ENCODE measurements at regions not wholly inside any gene's neighbourhood (a gene's known extent, or its start where the extent isn't known, plus 50 kb on each side); places are given as distances from the start of the nearest gene placed in this dataset.

DNA sequence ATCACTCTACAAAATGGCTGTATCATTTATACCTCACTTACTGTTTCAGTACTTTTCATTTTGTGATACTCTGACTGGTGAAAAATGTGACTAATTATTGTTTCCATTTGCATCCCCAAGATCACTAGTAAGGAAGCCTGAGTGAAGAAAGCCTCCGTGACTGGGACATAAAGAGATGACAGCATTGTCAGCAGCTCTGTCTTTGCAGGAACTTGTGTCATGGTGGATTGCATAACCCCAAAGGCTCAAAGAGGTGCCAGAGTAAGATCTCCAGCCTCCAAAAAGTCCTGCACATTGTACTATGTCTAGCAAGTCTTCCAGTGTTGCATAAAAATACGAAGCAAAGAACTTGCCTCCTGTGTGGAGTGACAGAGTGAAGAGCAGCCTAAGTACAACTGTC, 187.5 kb upstream of the CRIM1 start:
- no peaks in the 10 kb centered on the region for H3K36me3 Mint-ChIP-seq
- no peaks in the 10 kb centered on the region for H3K4me1 Mint-ChIP-seq
- no peak overlapping the region for H3K4me3 Mint-ChIP-seq
- Histone ChIP-seq H3K27me3 (ENCODE audit: control insufficient read depth in 2 of 2, insufficient read depth in 2 of 2, low read length in 2 of 2) (no peaks in the 10 kb centered on the region), H3K79me2 (ENCODE audit: insufficient read depth, low read length) (no peaks in the 10 kb centered on the region), H3K4me2 (replicated peaks; ENCODE audit: extremely low read depth, low read length, poor library complexity, severe bottlenecking) (no peak overlapping the region), H3K4me1 (ENCODE audit: control insufficient read depth in 1 of 2, insufficient read depth in 2 of 2, low read length in 2 of 2) (no peaks in the 10 kb centered on the region), H4K20me1 (ENCODE audit: insufficient read depth, low read length) (no peaks in the 10 kb centered on the region), H3K27ac (ENCODE audit: low read depth in 1 of 2, low read length in 2 of 2) (no peak overlapping the region), H2AFZ (ENCODE audit: insufficient read depth, low read depth, low read length, poor library complexity, severe bottlenecking) (no peak overlapping the region), H3K4me3 (replicated peaks in 1 of 3; ENCODE audit: low read depth in 2 of 3, low read length in 3 of 3) (no peak overlapping the region), H3K9ac (ENCODE audit: insufficient read depth, low read length, poor library complexity, severe bottlenecking) (no peak overlapping the region), H3K36me3 (replicated peaks in 1 of 2; ENCODE audit: control insufficient read depth in 1 of 2, insufficient read depth in 2 of 2, low read length in 2 of 2) (no peaks in the 10 kb centered on the region), H3K9me3 (replicated peaks in 1 of 2; ENCODE audit: control insufficient read depth in 1 of 2, insufficient read depth in 1 of 2, low read length in 2 of 2) (no peaks in the 10 kb centered on the region)
- H3K27me3 Mint-ChIP-seq (ENCODE audit: low read depth in 3 of 3) = peaks cover 0 to 3% (median 0%) of the 10 kb centered on the region in 3 donors
- no peak overlapping the region for H3K27ac Mint-ChIP-seq
- no peak for DNase-seq
- WGBS (ENCODE audit: insufficient coverage) = 18% methylated on average over 1 of the region's 2 CpGs
- H3K9me3 Mint-ChIP-seq = peaks cover 0 to 6% (median 0%) of the 10 kb centered on the region in 7 donors
- intact Hi-C loops (cut with micrococcal nuclease) = no loop called here
- TF ChIP-seq, protein P1, sequence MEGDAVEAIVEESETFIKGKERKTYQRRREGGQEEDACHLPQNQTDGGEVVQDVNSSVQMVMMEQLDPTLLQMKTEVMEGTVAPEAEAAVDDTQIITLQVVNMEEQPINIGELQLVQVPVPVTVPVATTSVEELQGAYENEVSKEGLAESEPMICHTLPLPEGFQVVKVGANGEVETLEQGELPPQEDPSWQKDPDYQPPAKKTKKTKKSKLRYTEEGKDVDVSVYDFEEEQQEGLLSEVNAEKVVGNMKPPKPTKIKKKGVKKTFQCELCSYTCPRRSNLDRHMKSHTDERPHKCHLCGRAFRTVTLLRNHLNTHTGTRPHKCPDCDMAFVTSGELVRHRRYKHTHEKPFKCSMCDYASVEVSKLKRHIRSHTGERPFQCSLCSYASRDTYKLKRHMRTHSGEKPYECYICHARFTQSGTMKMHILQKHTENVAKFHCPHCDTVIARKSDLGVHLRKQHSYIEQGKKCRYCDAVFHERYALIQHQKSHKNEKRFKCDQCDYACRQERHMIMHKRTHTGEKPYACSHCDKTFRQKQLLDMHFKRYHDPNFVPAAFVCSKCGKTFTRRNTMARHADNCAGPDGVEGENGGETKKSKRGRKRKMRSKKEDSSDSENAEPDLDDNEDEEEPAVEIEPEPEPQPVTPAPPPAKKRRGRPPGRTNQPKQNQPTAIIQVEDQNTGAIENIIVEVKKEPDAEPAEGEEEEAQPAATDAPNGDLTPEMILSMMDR (IDR thresholded peaks at IDR 0.05) = no peak

DNA sequence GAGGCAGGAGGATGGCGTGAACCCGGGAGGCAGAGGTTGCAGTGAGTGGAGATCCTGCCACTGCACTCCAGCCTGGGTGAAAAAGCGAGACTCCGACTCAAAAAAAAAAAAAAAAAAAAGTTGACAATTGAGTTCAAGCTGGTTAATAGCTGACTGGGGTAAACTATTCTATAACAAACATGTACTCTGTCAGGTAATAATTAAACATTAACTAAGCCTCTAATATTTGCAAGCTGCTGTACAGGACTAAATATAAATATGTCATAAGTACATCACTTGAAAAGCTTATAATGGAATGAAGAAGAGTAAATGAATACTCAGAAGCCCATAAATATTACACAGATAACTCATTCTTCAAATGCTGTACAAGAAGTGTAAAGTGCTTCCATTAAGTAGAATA, 190.4 kb upstream of the CRIM1 start:
- Histone ChIP-seq H3K9ac (ENCODE audit: insufficient read depth, low read length, poor library complexity, severe bottlenecking) (no peak overlapping the region), H2AFZ (ENCODE audit: insufficient read depth, low read depth, low read length, poor library complexity, severe bottlenecking) (no peak overlapping the region), H3K4me3 (replicated peaks in 1 of 3; ENCODE audit: low read depth in 2 of 3, low read length in 3 of 3) (no peak overlapping the region), H3K9me3 (replicated peaks in 1 of 2; ENCODE audit: control insufficient read depth in 1 of 2, insufficient read depth in 1 of 2, low read length in 2 of 2) (no peaks in the 10 kb centered on the region), H3K27ac (ENCODE audit: low read depth in 1 of 2, low read length in 2 of 2) (no peak overlapping the region), H3K4me2 (replicated peaks; ENCODE audit: extremely low read depth, low read length, poor library complexity, severe bottlenecking) (no peak overlapping the region), H3K27me3 (ENCODE audit: control insufficient read depth in 2 of 2, insufficient read depth in 2 of 2, low read length in 2 of 2) (no peaks in the 10 kb centered on the region), H3K4me1 (ENCODE audit: control insufficient read depth in 1 of 2, insufficient read depth in 2 of 2, low read length in 2 of 2) (no peaks in the 10 kb centered on the region), H4K20me1 (ENCODE audit: insufficient read depth, low read length) (no peaks in the 10 kb centered on the region), H3K79me2 (ENCODE audit: insufficient read depth, low read length) (no peaks in the 10 kb centered on the region), H3K36me3 (replicated peaks in 1 of 2; ENCODE audit: control insufficient read depth in 1 of 2, insufficient read depth in 2 of 2, low read length in 2 of 2) (no peaks in the 10 kb centered on the region)
- Mint-ChIP-seq H3K4me3 (no peak overlapping the region), H3K4me1 (no peaks in the 10 kb centered on the region), H3K36me3 (no peaks in the 10 kb centered on the region), H3K27me3 (ENCODE audit: low read depth in 3 of 3) (peaks cover 0 to 3% (median 0%) of the 10 kb centered on the region in 3 donors), H3K27ac (no peak overlapping the region), H3K9me3 (peaks cover 0 to 6% (median 0%) of the 10 kb centered on the region in 7 donors)
- intact Hi-C loops (cut with micrococcal nuclease) = no loop called here
- 90% methylated on average over 2 of the region's 4 CpGs for WGBS (ENCODE audit: insufficient coverage)
- TF ChIP-seq, protein P1 (IDR thresholded peaks at IDR 0.05) = no peak
- DNase-seq = no peak

Measured in CD14-positive monocyte (primary cell).